GM03348 (cell line): ENCODE measurements at regions not wholly inside any gene's neighbourhood (a gene's known extent, or its start where the extent isn't known, plus 50 kb on each side); places are given as distances from the start of the nearest gene placed in this dataset.
"Not testable (repeated sequence)": the region's sequence is repeated elsewhere in the genome, so short reads cannot be mapped to it uniquely, and the experiment has no call there.

Experiments
- DNase-seq: peaks from one replicate; pipeline ENCODE4 v3.0.0; 2012; ENCODE audit warnings: low spot score

- DNase-seq = no peak
Observed at GRCh38 chr2:7846607-7847006, 835.2 kb upstream of the ID2 start.

- no peak for DNase-seq
Observed at GRCh38 chr2:7847321-7847720, 834.5 kb upstream of the ID2 start.

GRCh38 chr2:7849027-7849426 lies 832.8 kb upstream of the ID2 start:
- no peak for DNase-seq

GRCh38 chr2:7849531-7849930 lies 832.3 kb upstream of the ID2 start:
- no peak for DNase-seq

GRCh38 chr2:7852546-7852945 lies 829.3 kb upstream of the ID2 start:
- DNase-seq = no peak

GRCh38 chr2:7857904-7858303 lies 824.0 kb upstream of the ID2 start:
- DNase-seq = peak; percentile 72

- DNase-seq = no peak
Observed at GRCh38 chr2:7858624-7859023, 823.2 kb upstream of the ID2 start.

GRCh38 chr2:7860693-7861092 lies 821.2 kb upstream of the ID2 start:
- no peak for DNase-seq

GRCh38 chr2:7861910-7862702 lies 819.8 kb upstream of the ID2 start:
- DNase-seq = no peak

- DNase-seq = no peak
Observed at GRCh38 chr2:7866104-7866503, 815.8 kb upstream of the ID2 start.

GRCh38 chr2:7866825-7867224 lies 815.0 kb upstream of the ID2 start:
- no peak for DNase-seq

GRCh38 chr2:7867867-7868266 lies 814.0 kb upstream of the ID2 start:
- no peak for DNase-seq

GRCh38 chr2:7868836-7869235 lies 813.0 kb upstream of the ID2 start:
- no peak for DNase-seq

GRCh38 chr2:7876445-7876844 lies 805.4 kb upstream of the ID2 start:
- DNase-seq = not testable (repeated sequence)

GRCh38 chr2:7878266-7878665 lies 803.6 kb upstream of the ID2 start:
- not testable (repeated sequence) for DNase-seq

- DNase-seq = no peak
Observed at GRCh38 chr2:7878786-7879482, 802.9 kb upstream of the ID2 start.

GRCh38 chr2:7879483-7879835 lies 802.4 kb upstream of the ID2 start:
- DNase-seq = no peak

GRCh38 chr2:7880126-7880525 lies 801.7 kb upstream of the ID2 start:
- DNase-seq = no peak

- DNase-seq = no peak
Observed at GRCh38 chr2:7880566-7880965, 801.3 kb upstream of the ID2 start.

- DNase-seq = peak; percentile 63
Observed at GRCh38 chr2:7881063-7881462, 800.8 kb upstream of the ID2 start.

- no peak for DNase-seq
Observed at GRCh38 chr2:7881466-7881865, 800.4 kb upstream of the ID2 start.

GRCh38 chr2:7882296-7882695 lies 799.6 kb upstream of the ID2 start:
- no peak for DNase-seq

- DNase-seq = no peak
Observed at GRCh38 chr2:7884338-7884737, 797.5 kb upstream of the ID2 start.

- DNase-seq = no peak
Observed at GRCh38 chr2:7886666-7887065, 795.2 kb upstream of the ID2 start.
